Parathyroid adenoma (tissue), 2 donors: ENCODE measurements at regions not wholly inside any gene's neighbourhood (a gene's known extent, or its start where the extent isn't known, plus 50 kb on each side); places are given as distances from the start of the nearest gene placed in this dataset.

ENCODE experiments used
- H2AFZ ChIP-seq: fragments of 300-600 bp; sonication (generic); one replicate; pipeline ENCODE4 v1.7.0; 2017; ENCODE audit warnings: antibody characterized with exemption, mild to moderate bottlenecking
- H3K27ac ChIP-seq: fragments of 300-600 bp; sonication (generic); one replicate; pipeline ENCODE4 v1.7.0; 2017
- H3K27me3 ChIP-seq: fragments of 300-600 bp; sonication (generic); one replicate; pipeline ENCODE4 v1.7.0; 2017; ENCODE audit warnings: low read length; ENCODE audit not compliant: control insufficient read depth, insufficient read depth
- H3K36me3 ChIP-seq: fragments of 300-600 bp; sonication (generic); one replicate; pipeline ENCODE4 v1.7.0; 2017; ENCODE audit warnings: low read length; ENCODE audit not compliant: control insufficient read depth, insufficient read depth
- H3K4me1 ChIP-seq: fragments of 300-600 bp; sonication (generic); one replicate; pipeline ENCODE4 v1.7.0; 2017; ENCODE audit warnings: control low read depth
- H3K4me2 ChIP-seq: fragments of 300-600 bp; sonication (generic); one replicate; pipeline ENCODE4 v1.7.0; 2017; ENCODE audit warnings: low read length
- H3K4me3 ChIP-seq: fragments of 300-600 bp; sonication (generic); one replicate; pipeline ENCODE4 v1.7.0; 2017; ENCODE audit warnings: low read depth, low read length
- H3K79me2 ChIP-seq: fragments of 300-600 bp; sonication (generic); one replicate; pipeline ENCODE4 v1.7.0; 2017; ENCODE audit warnings: control low read depth
- H3K9ac ChIP-seq: fragments of 300-600 bp; sonication (generic); one replicate; pipeline ENCODE4 v1.7.0; 2017; ENCODE audit warnings: mild to moderate bottlenecking
- H3K9me3 ChIP-seq: fragments of 300-600 bp; sonication (generic); one replicate; pipeline ENCODE4 v1.7.0; 2017; ENCODE audit warnings: low read length; ENCODE audit not compliant: control insufficient read depth
- CTCF ChIP-seq: fragments of 300-600 bp; sonication (generic); IDR thresholded peaks from one replicate; pipeline ENCODE4 v1.7.0; 2017; ENCODE audit warnings: antibody characterized with exemption, mild to moderate bottlenecking
- donor health status: primary hyperparathyroidism.

GRCh38 chr2:67600946-67601345 lies 203.8 kb downstream of the ETAA1 start:
- no peak overlapping the region for H3K27ac ChIP-seq
- H3K4me1 ChIP-seq = no peaks in the 10 kb centered on the region
- H3K9me3 ChIP-seq = no peaks in the 10 kb centered on the region
- no peaks in the 10 kb centered on the region for H3K36me3 ChIP-seq
- H3K27me3 ChIP-seq = no peaks in the 10 kb centered on the region
- H3K4me2 ChIP-seq = no peak overlapping the region
- H3K9ac ChIP-seq = no peak overlapping the region
- H3K79me2 ChIP-seq = no peaks in the 10 kb centered on the region
- TF ChIP-seq CTCF = no peak
- no peak overlapping the region for H3K4me3 ChIP-seq
- no peak overlapping the region for H2AFZ ChIP-seq

GRCh38 chr2:67604360-67604759 lies 207.2 kb downstream of the ETAA1 start:
- H3K27ac ChIP-seq = no peak overlapping the region
- no peaks in the 10 kb centered on the region for H3K36me3 ChIP-seq
- H3K79me2 ChIP-seq = no peaks in the 10 kb centered on the region
- no peaks in the 10 kb centered on the region for H3K9me3 ChIP-seq
- H3K9ac ChIP-seq = no peak overlapping the region
- H3K27me3 ChIP-seq = no peaks in the 10 kb centered on the region
- H3K4me2 ChIP-seq = no peak overlapping the region
- H3K4me1 ChIP-seq = no peaks in the 10 kb centered on the region
- no peak overlapping the region for H3K4me3 ChIP-seq
- no peak for TF ChIP-seq CTCF
- no peak overlapping the region for H2AFZ ChIP-seq

GRCh38 chr2:67612576-67613042 lies 215.5 kb downstream of the ETAA1 start:
- Histone ChIP-seq H3K27me3 (no peaks in the 10 kb centered on the region), H3K4me1 (no peaks in the 10 kb centered on the region), H3K27ac (no peak overlapping the region)

GRCh38 chr2:67613227-67613626 lies 216.1 kb downstream of the ETAA1 start:
- H3K79me2 ChIP-seq = no peaks in the 10 kb centered on the region
- no peak for TF ChIP-seq CTCF

More at GRCh38 chr2:67612576-67613042, 215.5 kb downstream of the ETAA1 start:
- Histone ChIP-seq H3K36me3 (no peaks in the 10 kb centered on the region), H3K4me2 (no peak overlapping the region), H3K4me3 (no peak overlapping the region), H3K79me2 (no peaks in the 10 kb centered on the region), H2AFZ (no peak overlapping the region), H3K9me3 (no peaks in the 10 kb centered on the region), H3K9ac (no peak overlapping the region)
- TF ChIP-seq CTCF = no peak

GRCh38 chr2:67614454-67614853 lies 217.3 kb downstream of the ETAA1 start:
- H3K36me3 ChIP-seq = no peaks in the 10 kb centered on the region
- H3K4me2 ChIP-seq = no peak overlapping the region
- no peaks in the 10 kb centered on the region for H3K9me3 ChIP-seq
- no peaks in the 10 kb centered on the region for H3K27me3 ChIP-seq
- no peak overlapping the region for H2AFZ ChIP-seq
- H3K79me2 ChIP-seq = no peaks in the 10 kb centered on the region
- no peak overlapping the region for H3K4me3 ChIP-seq
- no peaks in the 10 kb centered on the region for H3K4me1 ChIP-seq
- H3K27ac ChIP-seq = no peak overlapping the region
- no peak overlapping the region for H3K9ac ChIP-seq
- TF ChIP-seq CTCF = no peak

More at GRCh38 chr2:67613227-67613626, 216.1 kb downstream of the ETAA1 start:
- Histone ChIP-seq H3K36me3 (no peaks in the 10 kb centered on the region), H3K27me3 (no peaks in the 10 kb centered on the region), H3K4me1 (no peaks in the 10 kb centered on the region), H3K4me2 (no peak overlapping the region), H3K27ac (no peak overlapping the region), H3K9ac (no peak overlapping the region), H3K9me3 (no peaks in the 10 kb centered on the region), H2AFZ (no peak overlapping the region), H3K4me3 (no peak overlapping the region)
